ENCODE measurements at regions not wholly inside any gene's neighbourhood (a gene's known extent, or its start where the extent isn't known, plus 50 kb on each side); places are given as distances from the start of the nearest gene placed in this dataset.

DNA sequence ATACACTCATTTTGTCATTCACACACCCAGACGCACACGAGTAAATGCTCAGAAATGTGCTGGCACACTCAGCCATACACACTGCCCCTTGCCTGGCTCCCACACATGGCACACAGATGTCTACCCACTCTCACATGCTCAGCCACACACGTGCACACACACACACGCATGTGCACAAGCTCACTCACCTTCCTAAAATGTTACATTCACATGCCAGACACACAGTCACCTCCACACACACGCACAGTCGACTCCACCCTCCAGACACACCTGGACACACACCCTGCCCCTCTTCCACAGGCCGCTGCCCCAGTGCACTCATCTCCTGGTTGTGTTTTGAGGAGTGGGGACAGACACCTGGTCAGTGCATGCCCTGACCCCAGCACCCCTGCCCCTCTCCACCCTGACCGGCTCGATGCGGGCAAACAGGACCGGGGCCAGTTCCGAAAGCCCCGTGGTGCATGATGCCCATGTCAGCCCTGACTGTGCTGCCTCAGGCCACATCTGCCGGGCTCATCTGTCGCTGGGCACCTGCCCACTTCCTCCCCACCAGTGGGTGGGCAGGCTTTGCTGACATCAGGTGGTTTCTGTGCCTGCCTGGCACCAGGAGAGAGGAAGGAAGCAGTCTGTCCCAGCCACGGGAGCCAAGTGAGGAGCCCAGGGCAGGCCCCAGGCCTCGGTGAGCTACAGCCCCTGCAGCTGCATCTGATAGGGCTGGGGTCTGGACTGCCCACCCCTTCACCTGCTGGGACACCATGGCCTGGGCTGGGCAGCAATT is 84.9 kb upstream of the ZNF716 start:
- no peak for DNase-seq (ENCODE audit: low read depth in 3 of 3)

DNA sequence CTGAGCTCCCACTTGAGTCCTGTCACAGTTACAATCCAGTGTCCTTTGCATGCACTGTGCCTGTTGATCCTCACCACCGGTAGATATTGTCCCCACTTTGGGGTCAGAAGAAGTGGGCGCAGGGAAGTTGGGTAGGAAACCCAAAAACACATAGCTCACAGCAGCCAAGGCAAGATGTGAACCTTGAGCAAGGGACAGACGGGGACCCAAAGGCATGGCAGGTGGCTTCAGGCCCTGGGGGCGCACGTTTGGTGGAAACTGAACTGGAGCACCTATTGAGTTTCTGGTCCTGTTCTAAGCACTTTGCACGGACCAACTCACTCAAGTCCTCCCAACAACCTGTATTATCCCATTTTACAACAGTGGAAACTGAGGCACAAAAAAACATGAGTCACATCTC is 82.8 kb upstream of the ZNF716 start:
- DNase-seq (ENCODE audit: low read depth in 3 of 3): no peak

GRCh38 chr7:57370066-57370738 is 79.8 kb upstream of the ZNF716 start:
- no peak for DNase-seq (ENCODE audit: low read depth in 3 of 3)

DNA sequence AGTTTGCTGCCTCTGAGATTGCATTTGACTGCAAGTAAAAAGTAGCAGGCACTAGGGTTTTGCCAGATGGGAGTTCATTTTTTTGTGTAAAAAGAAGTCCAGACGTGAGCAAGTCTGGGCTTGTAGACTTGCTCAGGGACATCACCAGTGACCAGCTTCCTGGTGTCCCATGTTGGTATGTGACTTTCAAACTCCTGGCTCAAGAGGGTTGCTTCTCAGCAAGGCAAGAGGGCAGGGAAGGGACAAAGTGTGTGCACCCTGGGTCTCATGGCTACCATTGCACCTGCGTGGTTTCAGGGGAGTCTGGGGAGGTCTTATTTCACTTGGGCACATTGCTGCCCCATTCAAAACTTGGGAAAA is 79.3 kb upstream of the ZNF716 start:
- DNase-seq (ENCODE audit: low read depth in 3 of 3): no peak

- no peak for DNase-seq (ENCODE audit: low read depth in 3 of 3)
Measured at GRCh38 chr7:57375783-57376182, 74.2 kb upstream of the ZNF716 start.

- no peak for DNase-seq (ENCODE audit: low read depth in 3 of 3)
Measured at GRCh38 chr7:57381581-57381980, 68.4 kb upstream of the ZNF716 start.

- DNase-seq (ENCODE audit: low read depth in 3 of 3): no peak
Measured at GRCh38 chr7:57384380-57384779, 65.6 kb upstream of the ZNF716 start.

- DNase-seq (ENCODE audit: low read depth in 3 of 3): no peak
Measured at GRCh38 chr7:57385668-57386067, 64.3 kb upstream of the ZNF716 start.

DNA sequence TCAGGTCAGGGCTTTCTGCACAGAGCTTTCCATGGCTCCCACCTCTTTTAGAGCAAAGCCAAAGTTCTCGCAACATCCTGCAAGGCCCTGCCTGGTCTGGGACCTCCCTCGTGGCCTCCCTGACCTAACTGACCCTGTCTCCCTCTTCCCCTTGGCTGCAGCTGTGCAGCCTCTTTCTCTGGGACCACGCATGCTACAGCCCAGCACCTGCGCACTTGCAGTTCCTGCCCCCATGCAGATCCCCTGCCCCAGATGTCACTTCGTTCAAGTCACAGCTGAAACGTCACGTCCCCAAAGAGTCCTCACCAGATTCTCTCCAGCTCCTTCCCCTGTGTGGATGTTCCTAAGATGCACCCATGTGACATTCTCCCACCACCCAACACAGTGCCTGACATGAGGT is 61.2 kb upstream of the ZNF716 start:
- DNase-seq (ENCODE audit: low read depth in 3 of 3): no peak

GRCh38 chr7:57398548-57398947 is 51.4 kb upstream of the ZNF716 start:
- DNase-seq (ENCODE audit: low read depth in 3 of 3): no peak

- no peak for DNase-seq (ENCODE audit: low read depth in 3 of 3)
Measured at GRCh38 chr7:57399251-57399940, 50.6 kb upstream of the ZNF716 start.

GRCh38 chr7:57399972-57400371 is 50.0 kb upstream of the ZNF716 start:
- no peak for DNase-seq (ENCODE audit: low read depth in 3 of 3)

Measured in stimulated activated CD4-positive, alpha-beta T cell treated with anti-CD3 and anti-CD28 coated beads, TNF-alpha, amount 100 ng/mL, for 24 hours (primary cell).